KG1 (cell line): ENCODE measurements at regions not wholly inside any gene's neighbourhood (a gene's known extent, or its start where the extent isn't known, plus 50 kb on each side); places are given as distances from the start of the nearest gene placed in this dataset.
"Not testable (repeated sequence)": the region's sequence is repeated elsewhere in the genome, so short reads cannot be mapped to it uniquely, and the experiment has no call there.

Experiments used
- DNase-seq: peaks from one replicate; lab custom pipeline; 2025; lab: John Stamatoyannopoulos, UW

- DNase-seq, result no peak
Measured at GRCh38 chr1:29684141-29684540, 447.8 kb downstream of the PTPRU start.

GRCh38 chr1:29683472-29683871, 447.1 kb downstream of the PTPRU start:
- DNase-seq, result no peak

- no peak for DNase-seq
Measured at GRCh38 chr1:29682919-29683295, 446.6 kb downstream of the PTPRU start.

GRCh38 chr1:29682171-29682918, 446.0 kb downstream of the PTPRU start:
- DNase-seq, result no peak

- DNase-seq, result not testable (repeated sequence)
Measured at GRCh38 chr1:29681416-29681815, 445.1 kb downstream of the PTPRU start.

GRCh38 chr1:29679828-29680558, 443.7 kb downstream of the PTPRU start:
- DNase-seq, result no peak

- no peak for DNase-seq
Measured at GRCh38 chr1:29679316-29679715, 443.0 kb downstream of the PTPRU start.

GRCh38 chr1:29677028-29678024, 441.0 kb downstream of the PTPRU start:
- no peak for DNase-seq

- DNase-seq, result no peak
Measured at GRCh38 chr1:29676496-29676895, 440.2 kb downstream of the PTPRU start.

GRCh38 chr1:29675481-29676263, 439.4 kb downstream of the PTPRU start:
- no peak for DNase-seq

GRCh38 chr1:29674627-29675326, 438.5 kb downstream of the PTPRU start:
- no peak for DNase-seq

- DNase-seq, result no peak
Measured at GRCh38 chr1:29673669-29674626, 437.6 kb downstream of the PTPRU start.

GRCh38 chr1:29673228-29673500, 436.8 kb downstream of the PTPRU start:
- no peak for DNase-seq

GRCh38 chr1:29672416-29673227, 436.3 kb downstream of the PTPRU start:
- DNase-seq, result no peak

- no peak for DNase-seq
Measured at GRCh38 chr1:29671446-29672356, 435.4 kb downstream of the PTPRU start.

GRCh38 chr1:29670752-29671151, 434.4 kb downstream of the PTPRU start:
- no peak for DNase-seq

- no peak for DNase-seq
Measured at GRCh38 chr1:29669912-29670311, 433.6 kb downstream of the PTPRU start.
